ENCODE measurements at regions not wholly inside any gene's neighbourhood (a gene's known extent, or its start where the extent isn't known, plus 50 kb on each side); places are given as distances from the start of the nearest gene placed in this dataset.

DNA sequence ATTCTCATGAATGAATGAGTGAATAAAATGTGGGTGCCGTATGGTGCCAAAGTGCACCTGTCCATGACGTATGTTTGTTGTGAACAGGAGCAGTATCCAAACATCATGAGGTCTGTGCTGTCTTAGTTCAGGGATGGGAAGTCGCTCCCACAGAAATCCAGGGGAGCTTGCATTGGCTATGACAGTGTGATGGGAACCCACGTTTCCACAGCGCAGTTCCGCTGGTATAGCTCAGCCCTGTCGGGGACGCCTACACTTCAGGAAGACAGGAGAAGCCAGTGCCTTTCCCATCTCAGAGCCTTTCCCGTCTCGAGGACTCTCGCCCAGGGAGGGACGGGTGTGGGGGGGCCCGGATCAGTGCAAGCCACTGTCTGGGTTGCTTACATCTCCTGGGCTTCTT is 69.8 kb downstream of the DACT2 start:
- TF ChIP-seq HDGF (IDR thresholded peaks at IDR 0.05; ENCODE audit: borderline replicate concordance) (no peak), SP1 (IDR thresholded peaks at IDR 0.05) (no peak), SUZ12 (IDR thresholded peaks at IDR 0.05) (no peak), BHLHE40 (IDR thresholded peaks at IDR 0.05; ENCODE audit: borderline replicate concordance) (no peak), FOXM1 (IDR thresholded peaks at IDR 0.05; ENCODE audit: borderline replicate concordance) (no peak), TARDBP (IDR thresholded peaks at IDR 0.05) (no peak), ELF4 (IDR thresholded peaks at IDR 0.05) (no peak), ARNT (IDR thresholded peaks at IDR 0.05) (no peak), FOXK2 (IDR thresholded peaks at IDR 0.05) (no peak), FOXA1 (IDR thresholded peaks at IDR 0.05) (no peak), ZNF384 (IDR thresholded peaks at IDR 0.05) (no peak)
